ENCODE measurements at regions not wholly inside any gene's neighbourhood (a gene's known extent, or its start where the extent isn't known, plus 50 kb on each side); places are given as distances from the start of the nearest gene placed in this dataset.

DNA sequence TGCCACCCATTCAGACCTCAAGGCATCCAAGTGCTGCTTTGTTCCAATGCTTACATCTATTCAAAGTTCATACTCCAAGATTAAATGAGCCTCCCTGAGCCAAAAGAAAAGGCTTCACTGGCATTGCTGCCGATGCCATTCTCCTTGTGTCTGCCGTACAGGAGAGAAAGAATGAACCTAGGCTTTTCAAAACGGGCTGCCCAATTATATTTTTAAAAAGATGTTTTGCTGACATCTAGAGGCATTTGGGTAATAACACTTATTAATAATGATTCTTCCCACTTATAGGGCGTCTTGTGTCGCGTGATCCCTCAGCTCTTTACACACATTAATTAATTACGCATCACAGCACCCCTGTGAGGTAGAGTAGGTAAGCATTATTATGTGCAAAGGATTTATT, 545.6 kb downstream of the PKHD1 start:
- Mint-ChIP-seq H3K9me3 (ENCODE audit: low read depth) (no peaks in the 10 kb centered on the region), H3K4me1 (ENCODE audit: low read depth) (peaks cover 28% of the 10 kb centered on the region), H3K27me3 (ENCODE audit: low read depth) (no peaks in the 10 kb centered on the region), H3K4me3 (ENCODE audit: unreplicated experiment) (peak overlapping the region; percentile 14), H3K36me3 (ENCODE audit: low read depth) (no peaks in the 10 kb centered on the region), H3K27ac (ENCODE audit: unreplicated experiment) (no peak overlapping the region)
- DNase-seq (ENCODE audit: low spot score), result no peak
- TF ChIP-seq, protein P1, sequence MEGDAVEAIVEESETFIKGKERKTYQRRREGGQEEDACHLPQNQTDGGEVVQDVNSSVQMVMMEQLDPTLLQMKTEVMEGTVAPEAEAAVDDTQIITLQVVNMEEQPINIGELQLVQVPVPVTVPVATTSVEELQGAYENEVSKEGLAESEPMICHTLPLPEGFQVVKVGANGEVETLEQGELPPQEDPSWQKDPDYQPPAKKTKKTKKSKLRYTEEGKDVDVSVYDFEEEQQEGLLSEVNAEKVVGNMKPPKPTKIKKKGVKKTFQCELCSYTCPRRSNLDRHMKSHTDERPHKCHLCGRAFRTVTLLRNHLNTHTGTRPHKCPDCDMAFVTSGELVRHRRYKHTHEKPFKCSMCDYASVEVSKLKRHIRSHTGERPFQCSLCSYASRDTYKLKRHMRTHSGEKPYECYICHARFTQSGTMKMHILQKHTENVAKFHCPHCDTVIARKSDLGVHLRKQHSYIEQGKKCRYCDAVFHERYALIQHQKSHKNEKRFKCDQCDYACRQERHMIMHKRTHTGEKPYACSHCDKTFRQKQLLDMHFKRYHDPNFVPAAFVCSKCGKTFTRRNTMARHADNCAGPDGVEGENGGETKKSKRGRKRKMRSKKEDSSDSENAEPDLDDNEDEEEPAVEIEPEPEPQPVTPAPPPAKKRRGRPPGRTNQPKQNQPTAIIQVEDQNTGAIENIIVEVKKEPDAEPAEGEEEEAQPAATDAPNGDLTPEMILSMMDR (IDR thresholded peaks at IDR 0.05), result peak; percentile 81

DNA sequence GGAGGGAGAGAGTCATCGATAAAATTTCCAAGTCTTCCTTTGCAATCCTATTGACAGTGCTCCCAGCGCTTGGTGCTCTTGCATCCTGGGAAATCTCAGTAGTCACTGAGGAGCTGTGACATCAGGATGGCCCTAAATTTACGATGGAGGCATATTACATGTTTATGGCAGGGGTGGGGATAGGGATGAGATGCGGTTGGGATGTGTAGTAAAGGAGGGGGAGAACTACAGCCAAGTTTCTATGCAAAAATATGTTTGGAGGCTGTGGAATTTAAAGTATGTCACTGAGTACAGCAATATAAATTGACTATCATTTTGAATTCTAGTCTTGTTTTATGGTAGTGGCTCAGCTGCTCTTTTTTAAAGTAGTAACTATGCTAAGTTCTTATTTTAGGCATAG, 544.9 kb downstream of the PKHD1 start:
- no peak for DNase-seq (ENCODE audit: low spot score)
- H3K4me1 Mint-ChIP-seq (ENCODE audit: low read depth), result peaks cover 28% of the 10 kb centered on the region
- no peaks in the 10 kb centered on the region for H3K9me3 Mint-ChIP-seq (ENCODE audit: low read depth)
- TF ChIP-seq, protein P1 (IDR thresholded peaks at IDR 0.05), result no peak
- no peaks in the 10 kb centered on the region for H3K27me3 Mint-ChIP-seq (ENCODE audit: low read depth)
- H3K27ac Mint-ChIP-seq (ENCODE audit: unreplicated experiment), result no peak overlapping the region
- no peak overlapping the region for H3K4me3 Mint-ChIP-seq (ENCODE audit: unreplicated experiment)
- no peaks in the 10 kb centered on the region for H3K36me3 Mint-ChIP-seq (ENCODE audit: low read depth)

DNA sequence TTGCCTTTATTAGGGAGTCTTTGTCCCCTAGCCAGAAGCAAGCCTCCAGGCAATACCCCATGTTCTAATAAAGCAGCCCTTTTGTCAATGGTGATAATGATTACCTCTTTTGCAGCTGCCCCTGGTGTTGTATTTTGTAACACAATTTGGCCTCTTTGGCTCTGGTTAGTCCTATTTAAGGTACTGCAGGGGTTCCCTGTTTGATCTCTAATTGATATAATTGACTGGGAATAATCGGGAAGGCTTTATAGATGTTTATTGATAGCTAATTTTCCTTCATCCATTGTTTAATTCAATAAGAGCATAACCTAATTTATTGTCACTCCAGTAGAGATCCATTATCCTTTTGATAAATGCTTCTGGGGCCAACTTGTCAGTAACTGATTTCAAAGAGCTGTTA, 537.2 kb downstream of the PKHD1 start:
- no peaks in the 10 kb centered on the region for H3K9me3 Mint-ChIP-seq (ENCODE audit: low read depth)
- TF ChIP-seq, protein P1 (IDR thresholded peaks at IDR 0.05), result no peak
- H3K27ac Mint-ChIP-seq (ENCODE audit: unreplicated experiment), result no peak overlapping the region
- no peaks in the 10 kb centered on the region for H3K27me3 Mint-ChIP-seq (ENCODE audit: low read depth)
- H3K4me3 Mint-ChIP-seq (ENCODE audit: unreplicated experiment), result no peak overlapping the region
- no peaks in the 10 kb centered on the region for H3K4me1 Mint-ChIP-seq (ENCODE audit: low read depth)
- H3K36me3 Mint-ChIP-seq (ENCODE audit: low read depth), result no peaks in the 10 kb centered on the region
- no peak for DNase-seq (ENCODE audit: low spot score)

DNA sequence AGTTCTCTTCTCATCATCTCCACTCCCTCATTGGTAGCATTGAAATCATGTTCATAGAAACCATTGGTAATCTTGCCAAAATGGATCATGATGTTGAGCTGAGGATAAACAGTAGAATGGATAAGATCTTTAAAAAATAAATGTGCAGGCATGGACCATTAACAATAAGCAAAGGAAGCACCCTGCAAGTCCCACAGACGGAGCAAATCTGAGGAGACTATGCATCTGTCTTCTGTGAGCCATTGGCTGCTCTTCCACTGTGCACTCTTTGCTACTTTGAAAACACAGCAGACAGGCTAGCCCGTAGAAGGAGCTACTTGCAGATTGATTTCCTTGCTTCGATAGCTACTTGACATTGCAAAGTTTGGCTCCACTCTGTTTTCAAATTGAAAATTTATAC, 535.0 kb downstream of the PKHD1 start:
- Mint-ChIP-seq H3K27ac (ENCODE audit: unreplicated experiment) (no peak overlapping the region), H3K4me3 (ENCODE audit: unreplicated experiment) (no peak overlapping the region), H3K36me3 (ENCODE audit: low read depth) (no peaks in the 10 kb centered on the region), H3K27me3 (ENCODE audit: low read depth) (no peaks in the 10 kb centered on the region), H3K9me3 (ENCODE audit: low read depth) (no peaks in the 10 kb centered on the region), H3K4me1 (ENCODE audit: low read depth) (no peaks in the 10 kb centered on the region)
- TF ChIP-seq, protein P1 (IDR thresholded peaks at IDR 0.05), result no peak
- DNase-seq (ENCODE audit: low spot score), result no peak

DNA sequence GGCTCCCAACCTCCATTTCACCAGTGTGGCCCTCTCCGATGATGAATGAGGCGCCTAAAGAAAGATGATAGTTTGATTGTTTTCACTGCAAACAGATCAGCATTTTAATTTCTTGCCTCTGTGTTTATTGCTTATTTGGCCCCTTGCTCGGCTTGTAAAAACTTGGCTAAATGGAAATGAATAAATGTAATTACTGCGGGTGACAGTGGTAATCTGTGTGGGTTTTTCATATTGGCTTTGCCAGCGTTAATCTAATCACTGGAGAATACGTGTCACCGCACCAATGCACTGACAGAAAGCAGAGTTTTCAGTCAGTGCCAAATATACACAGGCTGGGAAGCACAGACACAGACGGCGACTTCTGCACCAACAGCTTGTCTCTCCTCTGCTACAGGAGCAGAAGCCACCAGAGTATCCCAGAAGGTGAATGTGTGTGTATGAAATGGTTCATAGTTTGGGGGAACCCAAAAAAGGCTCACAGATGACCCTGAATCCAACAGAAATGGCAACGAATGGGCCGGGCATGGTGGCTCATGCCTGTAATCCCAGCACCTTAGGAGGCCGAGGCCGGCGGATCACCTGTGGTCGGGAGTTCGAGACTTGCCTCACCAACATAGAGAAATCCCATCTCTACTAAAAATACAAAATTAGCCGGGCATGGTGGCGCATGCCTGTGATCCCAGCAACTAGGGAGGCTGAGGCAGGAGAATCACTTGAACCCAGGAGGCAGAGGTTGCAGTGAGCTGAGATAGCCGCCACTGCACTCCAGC, 534.0 kb downstream of the PKHD1 start:
- no peak overlapping the region for H3K27ac Mint-ChIP-seq (ENCODE audit: unreplicated experiment)
- H3K9me3 Mint-ChIP-seq (ENCODE audit: low read depth), result no peaks in the 10 kb centered on the region
- DNase-seq (ENCODE audit: low spot score), result no peak

More for the DNA sequence above, 534.0 kb downstream of the PKHD1 start:
- Mint-ChIP-seq H3K27me3 (ENCODE audit: low read depth) (no peaks in the 10 kb centered on the region), H3K4me3 (ENCODE audit: unreplicated experiment) (no peak overlapping the region), H3K36me3 (ENCODE audit: low read depth) (no peaks in the 10 kb centered on the region), H3K4me1 (ENCODE audit: low read depth) (no peaks in the 10 kb centered on the region)
- TF ChIP-seq, protein P1 (IDR thresholded peaks at IDR 0.05), result no peak
